ENCODE measurements at regions not wholly inside any gene's neighbourhood (a gene's known extent, or its start where the extent isn't known, plus 50 kb on each side); places are given as distances from the start of the nearest gene placed in this dataset.
A peak's percentile ranks its signal among the peaks of the same experiment; 100 is the strongest.

- Mint-ChIP-seq H3K36me3 (ENCODE audit: low read depth) (no peaks in the 10 kb centered on the region), H3K27me3 (ENCODE audit: low read depth, poor library complexity) (peaks cover 12% of the 10 kb centered on the region), H3K4me1 (peaks cover 32% of the 10 kb centered on the region), H3K9me3 (peaks cover 14% of the 10 kb centered on the region), H3K4me3 (no peak overlapping the region), H3K27ac (no peak overlapping the region)
- no peak for DNase-seq
- TF ChIP-seq CTCF (IDR thresholded peaks at IDR 0.05): no peak
Measured at GRCh38 chr1:200496937-200497336, 87.1 kb upstream of the ZNF281 start.

GRCh38 chr1:200495901-200496300, 86.1 kb upstream of the ZNF281 start:
- no peak overlapping the region for H3K4me3 Mint-ChIP-seq
- peaks cover 12% of the 10 kb centered on the region for H3K27me3 Mint-ChIP-seq (ENCODE audit: low read depth, poor library complexity)
- TF ChIP-seq CTCF (IDR thresholded peaks at IDR 0.05): no peak

GRCh38 chr1:200493344-200493743, 83.5 kb upstream of the ZNF281 start:
- no peak for TF ChIP-seq CTCF (IDR thresholded peaks at IDR 0.05)
- Mint-ChIP-seq H3K27ac (no peak overlapping the region), H3K36me3 (ENCODE audit: low read depth) (no peaks in the 10 kb centered on the region), H3K4me1 (peaks cover 57% of the 10 kb centered on the region), H3K4me3 (no peak overlapping the region), H3K9me3 (peaks cover 2% of the 10 kb centered on the region), H3K27me3 (ENCODE audit: low read depth, poor library complexity) (peaks cover 18% of the 10 kb centered on the region)
- DNase-seq: peak; percentile 40

More at GRCh38 chr1:200495901-200496300, 86.1 kb upstream of the ZNF281 start:
- H3K36me3 Mint-ChIP-seq (ENCODE audit: low read depth): no peaks in the 10 kb centered on the region
- H3K27ac Mint-ChIP-seq: no peak overlapping the region
- DNase-seq: no peak
- peaks cover 14% of the 10 kb centered on the region for H3K9me3 Mint-ChIP-seq
- peaks cover 42% of the 10 kb centered on the region for H3K4me1 Mint-ChIP-seq

GRCh38 chr1:200491103-200491502, 81.3 kb upstream of the ZNF281 start:
- no peak overlapping the region for H3K27ac Mint-ChIP-seq
- H3K27me3 Mint-ChIP-seq (ENCODE audit: low read depth, poor library complexity): peaks cover 17% of the 10 kb centered on the region
- DNase-seq: no peak
- no peaks in the 10 kb centered on the region for H3K36me3 Mint-ChIP-seq (ENCODE audit: low read depth)
- no peaks in the 10 kb centered on the region for H3K9me3 Mint-ChIP-seq
- no peak overlapping the region for H3K4me3 Mint-ChIP-seq
- peaks cover 61% of the 10 kb centered on the region for H3K4me1 Mint-ChIP-seq
- no peak for TF ChIP-seq CTCF (IDR thresholded peaks at IDR 0.05)

GRCh38 chr1:200490183-200490582, 80.3 kb upstream of the ZNF281 start:
- Mint-ChIP-seq H3K27ac (no peak overlapping the region), H3K9me3 (no peaks in the 10 kb centered on the region), H3K36me3 (ENCODE audit: low read depth) (no peaks in the 10 kb centered on the region), H3K4me3 (no peak overlapping the region), H3K27me3 (ENCODE audit: low read depth, poor library complexity) (peaks cover 12% of the 10 kb centered on the region), H3K4me1 (peaks cover 56% of the 10 kb centered on the region)
- TF ChIP-seq CTCF (IDR thresholded peaks at IDR 0.05): no peak
- no peak for DNase-seq

GRCh38 chr1:200488375-200489165, 78.7 kb upstream of the ZNF281 start:
- peak; percentile 60 for DNase-seq
- H3K4me3 Mint-ChIP-seq: peak overlapping the region; percentile 34
- H3K27me3 Mint-ChIP-seq (ENCODE audit: low read depth, poor library complexity): peaks cover 12% of the 10 kb centered on the region
- no peak overlapping the region for H3K27ac Mint-ChIP-seq
- no peaks in the 10 kb centered on the region for H3K36me3 Mint-ChIP-seq (ENCODE audit: low read depth)
- peaks cover 48% of the 10 kb centered on the region for H3K4me1 Mint-ChIP-seq
- no peaks in the 10 kb centered on the region for H3K9me3 Mint-ChIP-seq
- peak; percentile 86 for TF ChIP-seq CTCF (IDR thresholded peaks at IDR 0.05)
